HG03025 (cell line): ENCODE measurements at regions not wholly inside any gene's neighbourhood (a gene's known extent, or its start where the extent isn't known, plus 50 kb on each side); places are given as distances from the start of the nearest gene placed in this dataset.

ENCODE experiments used
- ATAC-seq: cut with Tn5 transposase; IDR thresholded peaks from one replicate; pipeline ENCODE4 v1.9.1; 2021; ENCODE audit warnings: mild to moderate bottlenecking, moderate library complexity; ENCODE audit not compliant: unreplicated experiment, low FRiP score

- ATAC-seq: no peak
Measured at GRCh38 chr18:77439888-77440287, 190.2 kb downstream of the GALR1 start.

- no peak for ATAC-seq
Measured at GRCh38 chr18:77442393-77442792, 192.7 kb downstream of the GALR1 start.

- no peak for ATAC-seq
Measured at GRCh38 chr18:77444385-77444784, 194.7 kb downstream of the GALR1 start.

GRCh38 chr18:77448046-77448445 lies 198.4 kb downstream of the GALR1 start:
- ATAC-seq: no peak

- no peak for ATAC-seq
Measured at GRCh38 chr18:77455004-77455403, 205.4 kb downstream of the GALR1 start.

- ATAC-seq: no peak
Measured at GRCh38 chr18:77457681-77458080, 208.0 kb downstream of the GALR1 start.

- no peak for ATAC-seq
Measured at GRCh38 chr18:77461062-77461688, 211.5 kb downstream of the GALR1 start.

GRCh38 chr18:77464917-77465316 lies 215.3 kb downstream of the GALR1 start:
- no peak for ATAC-seq

GRCh38 chr18:77466890-77467289 lies 217.2 kb downstream of the GALR1 start:
- no peak for ATAC-seq

GRCh38 chr18:77469131-77469530 lies 219.5 kb downstream of the GALR1 start:
- no peak for ATAC-seq

- no peak for ATAC-seq
Measured at GRCh38 chr18:77470569-77471413, 221.1 kb downstream of the GALR1 start.

GRCh38 chr18:77472509-77472908 lies 222.9 kb downstream of the GALR1 start:
- no peak for ATAC-seq

GRCh38 chr18:77478646-77479442 lies 229.2 kb downstream of the GALR1 start:
- no peak for ATAC-seq

- no peak for ATAC-seq
Measured at GRCh38 chr18:77481541-77481940, 231.9 kb downstream of the GALR1 start.

GRCh38 chr18:77482190-77483085 lies 232.8 kb downstream of the GALR1 start:
- ATAC-seq: no peak

- no peak for ATAC-seq
Measured at GRCh38 chr18:77486985-77487384, 237.3 kb downstream of the GALR1 start.

- ATAC-seq: no peak
Measured at GRCh38 chr18:77487951-77488740, 238.5 kb downstream of the GALR1 start.

- no peak for ATAC-seq
Measured at GRCh38 chr18:77495079-77495478, 245.4 kb downstream of the GALR1 start.

GRCh38 chr18:77495982-77496690 lies 246.5 kb downstream of the GALR1 start:
- ATAC-seq: no peak
